Left renal cortex interstitium (tissue), 4 donors: ENCODE measurements at regions not wholly inside any gene's neighbourhood (a gene's known extent, or its start where the extent isn't known, plus 50 kb on each side); places are given as distances from the start of the nearest gene placed in this dataset.

ENCODE experiments used
- DNase-seq, 4 donors: peaks; one replicate each; pipeline ENCODE4 v3.0.0-alpha.2; 2013; ENCODE audit warnings: low read depth in 4 of 4, low spot score in 2 of 4, missing footprints in 1 of 4

GRCh38 chrX:106341823-106342222 is 173.7 kb downstream of the PWWP3B start:
- DNase-seq: no peak

DNA sequence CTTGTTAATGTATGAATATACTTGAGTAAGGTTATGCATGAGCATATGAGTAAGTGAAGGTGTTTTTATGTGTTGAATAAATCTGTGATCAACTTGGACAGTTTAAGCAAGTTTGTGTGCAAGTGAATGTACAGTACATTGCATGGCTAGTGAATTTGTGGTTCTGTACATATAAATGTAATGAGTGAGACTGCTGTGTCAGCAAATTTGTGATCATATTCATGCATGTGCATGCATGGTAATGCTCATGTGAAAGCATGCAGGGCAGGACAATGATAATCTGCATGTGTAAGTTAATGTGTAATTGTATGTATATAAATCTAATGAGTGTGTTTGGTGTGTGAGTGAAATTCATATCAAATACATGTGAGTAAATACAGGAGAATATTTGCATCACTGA is 188.5 kb downstream of the PWWP3B start:
- no peak for DNase-seq

DNA sequence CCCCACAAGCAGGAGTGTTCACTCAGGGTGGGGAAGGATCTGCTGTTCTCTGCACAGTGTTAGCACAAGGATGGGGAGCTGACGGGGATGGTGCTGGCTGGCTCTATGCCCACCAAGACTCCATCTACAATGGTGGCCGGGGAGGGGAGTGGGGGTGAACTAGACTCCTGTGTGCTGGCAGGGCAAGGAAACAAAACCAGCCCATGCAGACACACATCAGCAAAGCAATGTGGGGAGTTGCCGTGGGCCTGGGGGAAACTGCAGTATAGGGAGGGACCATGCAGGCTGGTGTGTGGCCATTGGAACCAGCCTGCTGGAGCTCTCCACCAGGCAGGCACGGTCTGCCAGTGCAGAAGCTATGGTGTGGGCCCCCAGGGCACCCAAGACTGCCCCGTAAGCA is 195.1 kb downstream of the PWWP3B start:
- DNase-seq: no peak

DNA sequence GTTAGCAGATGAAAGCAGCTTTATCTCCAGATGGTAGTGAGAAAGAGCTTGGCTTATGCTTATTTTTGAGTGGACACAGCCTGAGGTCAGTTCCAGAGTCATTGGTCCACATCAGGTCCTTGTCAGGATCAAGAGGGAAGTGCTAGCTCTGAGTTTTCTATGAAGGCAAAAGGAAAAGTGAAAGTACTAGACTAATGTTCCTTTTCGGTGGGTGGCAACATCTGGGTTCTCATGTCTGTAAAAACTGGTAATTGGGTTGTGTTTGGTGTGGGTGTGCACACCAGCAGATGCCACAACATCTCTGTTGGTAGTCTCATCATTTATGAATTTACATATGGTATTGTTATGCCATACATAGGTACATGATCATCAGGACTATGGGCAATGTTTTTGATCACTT is 210.5 kb downstream of the PWWP3B start:
- no peak for DNase-seq

DNA sequence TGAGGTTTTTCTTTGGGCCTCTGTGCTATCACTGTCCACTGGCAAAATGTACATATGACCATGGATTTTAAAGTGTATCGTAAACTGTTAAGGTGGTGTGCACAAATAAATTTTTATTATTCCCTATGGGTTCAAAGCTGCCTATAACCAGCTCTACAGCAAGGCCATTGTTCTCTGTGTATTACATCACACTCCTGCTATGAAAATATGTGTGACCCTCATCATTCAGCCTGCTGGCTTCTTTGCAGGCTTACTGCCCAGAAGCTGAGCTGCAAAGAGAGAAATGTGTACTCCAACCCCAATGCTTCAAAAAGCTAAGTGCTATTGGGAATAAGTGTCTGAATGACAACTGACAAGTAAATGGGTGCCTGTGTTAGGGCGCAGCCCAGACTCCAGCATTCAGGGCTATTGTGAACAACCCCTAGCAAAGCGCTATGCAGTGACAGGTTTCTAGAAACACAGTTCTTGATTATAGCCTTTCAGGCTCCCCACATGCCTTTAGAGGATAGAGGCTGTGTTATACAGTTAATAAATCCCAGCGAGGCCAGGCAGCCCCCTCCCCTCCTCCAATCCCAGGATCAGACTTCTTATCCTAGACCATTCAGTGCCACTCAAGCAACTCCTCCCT is 220.4 kb upstream of the RADX start:
- no peak for DNase-seq

DNA sequence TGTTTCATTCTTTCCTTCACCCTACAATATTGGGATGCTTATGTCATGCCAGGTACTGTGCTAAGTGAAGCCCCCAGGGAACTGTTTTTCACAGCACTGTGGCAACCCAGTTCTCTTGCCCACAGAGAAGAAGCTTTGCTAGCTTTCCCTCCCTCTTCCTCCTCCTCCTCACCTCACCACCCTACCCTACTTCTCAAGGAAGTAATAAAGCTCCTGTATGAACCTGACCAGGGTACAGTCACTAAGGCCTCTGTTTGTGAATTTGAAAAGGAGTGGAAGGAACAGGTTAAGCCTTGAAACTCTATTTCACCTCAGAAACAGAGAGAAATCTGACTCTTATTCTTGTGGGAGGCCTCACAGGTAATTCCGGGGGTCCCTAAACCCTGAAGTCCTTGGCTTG is 219.4 kb upstream of the RADX start:
- DNase-seq: no peak

- DNase-seq: no peak
These were observed 213.8 kb upstream of the RADX start for GRCh38 chrX:106397788-106398538.

GRCh38 chrX:106401965-106402559 is 209.7 kb upstream of the RADX start:
- no peak for DNase-seq

DNA sequence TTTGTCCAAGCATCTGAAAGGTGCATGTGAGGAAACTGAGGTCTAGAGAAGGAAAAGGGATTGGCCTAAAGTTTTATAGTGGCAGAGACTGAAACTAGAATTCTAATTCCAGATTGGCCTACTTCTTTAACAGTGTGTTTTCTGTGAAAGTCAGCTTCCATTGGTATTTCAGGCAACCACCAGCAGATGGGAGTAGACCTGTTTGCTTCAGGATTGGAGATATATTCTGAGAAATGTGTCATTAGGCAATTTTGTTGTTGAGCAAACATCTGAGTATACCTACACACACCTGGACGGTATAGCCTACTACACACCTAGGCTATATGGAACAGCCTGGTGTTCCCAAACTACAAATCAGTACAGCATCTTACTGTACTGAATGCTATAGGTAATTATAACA is 207.3 kb upstream of the RADX start:
- DNase-seq: no peak

DNA sequence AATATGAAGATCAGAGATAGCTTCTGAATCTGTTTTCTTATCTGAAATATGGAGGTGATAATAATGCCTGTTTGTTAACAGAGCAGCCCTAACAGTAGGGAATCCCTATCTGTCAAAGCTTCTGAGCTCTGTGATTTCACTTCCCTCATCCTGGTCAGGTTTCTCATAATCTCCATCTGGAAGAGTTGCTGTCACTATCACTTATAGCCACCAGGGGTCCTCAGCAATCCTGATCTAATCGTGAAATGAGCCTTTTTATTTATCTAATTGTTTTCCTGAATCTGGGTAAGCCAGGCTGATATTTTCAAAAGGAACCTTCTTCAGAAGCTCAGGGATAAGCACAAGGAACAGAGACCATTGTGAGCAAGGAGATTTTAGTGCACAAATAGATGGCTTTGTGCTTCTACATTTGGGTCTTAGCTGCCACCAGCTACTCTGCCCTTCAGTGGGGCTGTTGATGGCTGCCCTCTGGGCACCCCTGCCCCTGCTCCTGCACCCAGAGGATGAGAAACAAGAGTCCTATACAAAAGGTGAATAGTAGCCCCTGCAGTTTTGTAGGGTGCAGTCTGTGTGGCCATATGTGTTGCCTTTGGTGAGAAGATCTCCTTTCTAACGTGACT is 196.4 kb upstream of the RADX start:
- DNase-seq: no peak

GRCh38 chrX:106436691-106437090 is 175.1 kb upstream of the RADX start:
- no peak for DNase-seq

GRCh38 chrX:106437407-106437806 is 174.4 kb upstream of the RADX start:
- DNase-seq: no peak

DNA sequence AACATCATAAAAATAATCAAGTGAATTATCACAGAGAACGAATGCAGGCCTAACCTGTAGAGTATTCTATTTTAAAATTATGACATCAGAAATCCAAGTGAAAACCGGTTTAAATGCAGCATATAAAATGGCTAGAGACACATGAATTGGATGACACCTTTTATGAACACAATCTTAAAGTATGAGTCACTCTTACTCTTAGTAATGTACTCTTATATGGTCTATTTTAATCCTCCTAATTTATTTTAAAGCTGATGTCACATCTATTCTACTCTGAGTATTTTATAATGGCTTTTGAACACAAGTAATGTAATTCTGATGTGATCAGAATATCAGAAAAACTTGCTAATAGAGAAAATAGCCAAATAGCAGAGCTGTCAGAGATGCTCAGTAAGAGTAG is 161.4 kb upstream of the RADX start:
- DNase-seq: no peak

DNA sequence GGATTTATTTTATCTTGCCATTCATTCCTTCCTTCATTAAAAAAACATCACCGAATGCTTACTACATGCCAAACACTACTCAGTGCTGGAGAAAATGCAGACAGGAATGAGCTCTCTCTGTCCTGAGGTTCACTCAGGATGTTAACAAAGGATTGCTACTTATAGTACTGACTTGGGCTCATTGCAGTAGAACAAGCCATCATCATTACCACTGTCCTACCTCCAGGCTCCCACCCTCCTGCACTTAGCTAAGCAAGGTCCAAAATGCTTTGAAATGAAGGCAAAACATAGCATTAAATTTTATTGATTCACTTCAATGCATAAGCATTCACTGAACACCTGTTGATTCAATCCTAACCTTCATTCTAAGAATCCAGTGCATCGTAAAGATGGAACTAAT is 159.8 kb upstream of the RADX start:
- no peak for DNase-seq

DNA sequence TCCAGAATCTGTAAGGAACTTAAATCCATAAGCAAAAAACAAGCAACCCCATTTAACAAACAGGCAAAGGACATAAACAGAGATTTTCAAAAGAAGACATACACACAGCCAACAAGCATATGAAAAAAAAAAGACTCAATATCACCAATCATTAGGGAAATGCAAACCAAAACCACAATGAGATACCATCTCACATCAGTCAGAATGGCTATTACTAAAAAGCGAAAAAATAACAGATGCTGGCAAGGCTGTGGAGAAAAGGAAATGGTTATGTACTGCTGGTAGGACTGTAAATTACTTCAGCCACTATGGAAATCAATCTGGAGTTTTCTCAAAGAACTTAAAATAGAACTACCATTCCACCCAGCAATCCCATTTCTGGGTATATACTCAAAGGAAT is 156.8 kb upstream of the RADX start:
- DNase-seq: no peak

- no peak for DNase-seq
These were observed 154.0 kb upstream of the RADX start for GRCh38 chrX:106457802-106458201.

- DNase-seq: no peak
These were observed 144.4 kb upstream of the RADX start for GRCh38 chrX:106467422-106467821.

- no peak for DNase-seq
These were observed 143.8 kb upstream of the RADX start for GRCh38 chrX:106467943-106468342.

- no peak for DNase-seq
These were observed 143.3 kb upstream of the RADX start for GRCh38 chrX:106468433-106468832.

GRCh38 chrX:106479920-106480319 is 131.9 kb upstream of the RADX start:
- no peak for DNase-seq

- peak in 2 of 4 donors; percentile 10 to 20 for DNase-seq
These were observed 130.4 kb upstream of the RADX start for GRCh38 chrX:106481341-106481740.

- DNase-seq: no peak
These were observed 127.5 kb upstream of the RADX start for GRCh38 chrX:106484233-106484632.
